HG02938 (cell line): ENCODE measurements at regions not wholly inside any gene's neighbourhood (a gene's known extent, or its start where the extent isn't known, plus 50 kb on each side); places are given as distances from the start of the nearest gene placed in this dataset.

Experiments
- ATAC-seq: cut with Tn5 transposase; IDR thresholded peaks from one replicate; pipeline ENCODE4 v1.9.1; 2021; ENCODE audit warnings: mild to moderate bottlenecking, moderate library complexity; ENCODE audit not compliant: unreplicated experiment

DNA sequence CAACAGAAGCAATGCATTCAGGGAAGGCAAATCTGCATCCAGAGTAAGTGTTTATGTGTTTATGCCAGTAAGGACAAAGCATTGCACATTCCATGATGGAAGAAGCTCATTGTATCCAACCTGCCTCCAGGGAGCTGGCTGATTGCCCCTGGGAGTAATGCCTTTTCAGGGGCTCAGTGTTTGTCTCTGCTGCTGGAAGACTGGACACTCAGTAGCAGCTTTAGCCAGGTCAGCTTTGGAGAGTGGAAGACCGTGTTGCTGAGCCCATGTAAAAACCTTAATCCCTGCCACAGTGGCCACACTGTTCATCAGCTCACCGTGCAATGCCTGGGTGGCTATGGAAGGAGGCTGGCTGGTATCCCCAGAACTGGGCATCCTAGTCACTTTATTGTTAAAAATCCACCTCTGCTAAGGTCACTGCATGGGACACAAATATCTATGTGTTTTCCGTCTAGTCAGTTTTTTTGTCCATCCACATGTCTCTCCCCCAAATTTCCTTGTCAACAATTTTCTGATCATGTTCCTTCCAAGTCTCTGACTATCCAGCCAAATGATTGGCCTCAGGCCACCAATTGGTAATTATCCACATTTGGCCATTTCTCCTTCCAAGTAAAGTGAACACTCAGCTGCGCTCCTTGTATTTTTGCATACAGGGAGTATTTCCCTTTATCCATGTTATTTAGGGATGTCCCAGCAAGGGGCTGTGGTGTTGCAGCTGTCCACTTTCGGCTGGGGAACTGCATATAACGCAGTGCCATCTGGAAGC, 2044.5 kb upstream of the AGA start:
- ATAC-seq = no peak

DNA sequence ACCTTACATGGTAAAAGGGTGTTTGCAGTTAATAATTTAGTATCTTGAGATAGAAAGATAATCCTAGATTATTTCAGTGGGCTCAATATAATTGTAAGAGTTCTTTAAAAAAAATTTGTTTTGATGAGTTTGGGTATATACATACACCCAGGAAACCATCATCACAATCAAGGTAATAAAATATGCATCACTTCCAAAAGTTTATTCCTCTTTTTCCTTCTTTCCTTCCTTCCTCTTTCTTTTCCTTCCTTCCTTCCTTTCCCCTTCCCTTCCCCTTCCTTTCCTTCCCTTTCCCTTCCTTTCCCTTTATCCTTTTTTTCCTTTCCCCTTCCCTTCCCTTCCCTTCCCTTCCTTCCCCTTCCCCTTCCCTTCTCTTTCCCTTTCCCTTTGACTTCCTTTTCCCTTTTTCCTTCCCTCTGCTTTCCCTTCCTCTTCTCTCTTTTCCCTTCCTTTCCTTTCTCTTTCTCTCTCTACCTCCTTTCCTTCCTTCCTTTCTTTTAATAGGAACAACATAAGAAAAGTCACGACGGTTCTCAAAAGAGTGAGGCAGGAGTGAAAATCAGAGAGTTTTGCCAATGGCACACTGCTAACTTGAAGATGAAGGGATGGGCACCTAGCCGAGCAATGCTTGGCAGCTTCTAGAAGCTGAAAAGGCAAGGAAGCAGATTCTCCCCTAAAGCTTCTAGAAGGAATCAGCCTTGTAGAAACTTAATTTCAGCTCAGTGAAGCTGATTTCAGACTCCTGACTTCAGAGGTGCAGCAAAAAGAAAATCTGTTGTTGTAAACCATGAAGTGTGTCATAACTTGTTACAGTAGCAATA, 2050.2 kb upstream of the AGA start:
- no peak for ATAC-seq

DNA sequence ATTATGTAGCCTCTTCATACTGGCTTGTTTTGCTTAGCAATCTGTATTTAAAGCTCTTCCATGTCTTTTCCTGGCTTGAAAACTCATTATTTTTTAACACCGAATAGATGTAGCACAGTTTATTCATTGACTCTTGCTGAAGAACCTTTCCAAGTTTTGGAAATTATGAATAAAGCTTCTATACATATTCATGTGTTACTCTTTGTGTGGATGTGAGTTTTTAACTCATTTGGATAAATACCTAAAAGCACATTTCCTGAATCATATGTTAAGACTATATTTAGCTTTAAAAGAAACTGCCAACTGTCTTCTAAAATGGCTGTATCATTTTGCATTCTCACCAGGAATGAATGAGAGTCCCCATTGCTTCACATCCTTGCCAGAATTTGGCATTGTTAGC, 2061.7 kb upstream of the AGA start:
- ATAC-seq = no peak

DNA sequence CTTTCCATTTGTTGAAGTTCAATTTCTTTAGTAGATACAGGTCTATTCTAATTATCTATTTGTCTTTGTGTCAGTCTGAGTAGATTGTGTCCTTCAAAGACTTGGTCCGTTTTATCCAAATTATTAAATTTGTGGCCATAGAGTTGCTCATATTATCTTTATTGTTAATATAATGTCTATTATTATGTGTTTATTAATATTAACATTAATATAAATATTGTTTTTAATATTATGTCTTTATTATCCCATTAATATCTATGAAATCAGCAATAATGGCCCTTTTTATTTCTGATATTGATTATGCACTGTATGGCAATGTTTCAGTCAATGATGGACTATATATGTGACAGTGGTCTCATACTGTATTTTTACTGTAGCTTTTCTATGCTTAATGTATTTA, 2067.3 kb upstream of the AGA start:
- ATAC-seq = no peak

DNA sequence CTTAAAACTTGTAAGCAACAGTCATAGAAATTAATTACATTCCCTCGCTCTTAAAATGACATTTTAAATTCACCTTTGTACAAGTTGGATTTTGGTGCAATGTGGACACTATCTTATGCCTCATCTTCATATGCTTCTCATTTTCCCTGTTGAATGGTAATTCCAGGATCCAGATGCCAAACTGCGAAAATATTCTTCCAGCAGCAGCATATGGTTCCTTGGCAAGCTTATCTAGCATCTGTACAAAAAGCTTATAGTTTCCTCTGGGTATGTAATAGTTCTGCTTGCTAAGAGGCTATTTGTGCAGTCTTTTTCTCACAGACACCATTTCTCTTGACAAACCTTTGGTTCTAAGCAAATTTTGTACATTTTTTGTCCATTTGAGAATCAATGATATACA, 2079.7 kb upstream of the AGA start:
- ATAC-seq = no peak

DNA sequence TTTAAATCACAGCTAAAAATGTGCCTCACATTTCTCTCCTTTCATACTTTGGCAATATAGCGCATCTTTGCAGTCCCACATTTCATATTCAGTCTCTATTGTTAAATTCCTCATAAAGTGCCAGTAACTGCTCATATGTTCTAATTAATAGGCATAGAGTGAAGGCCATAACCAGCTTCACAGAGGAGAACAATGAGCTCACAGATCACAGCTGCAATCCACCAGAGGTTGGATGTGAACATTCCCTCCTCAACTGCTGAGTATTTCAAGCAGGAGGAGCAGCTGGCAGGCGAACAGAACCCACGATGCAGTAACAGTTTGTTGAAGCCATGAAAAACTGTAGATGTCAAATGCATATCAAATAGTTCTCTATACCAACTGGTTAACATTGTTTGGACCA, 2088.7 kb upstream of the AGA start:
- ATAC-seq = no peak

DNA sequence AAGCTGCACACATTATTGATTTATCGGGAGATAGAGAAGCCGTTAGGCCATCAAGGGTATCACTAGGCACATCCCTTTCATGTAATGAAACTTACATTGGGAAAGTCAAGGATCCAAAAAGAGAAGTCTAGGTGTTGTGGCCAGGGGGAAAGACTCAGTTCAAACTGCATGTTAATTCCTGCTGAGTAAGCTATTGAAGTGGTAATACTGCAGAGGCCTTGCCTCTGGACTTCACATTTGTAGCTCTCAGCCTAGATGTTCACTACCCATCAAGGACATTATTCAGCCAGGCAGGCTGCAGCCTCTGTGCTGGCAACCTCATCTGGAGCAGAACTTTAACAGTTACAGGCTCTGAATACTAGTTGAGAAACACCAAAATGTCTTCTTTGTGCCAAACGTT, 2094.5 kb upstream of the AGA start:
- ATAC-seq = no peak

DNA sequence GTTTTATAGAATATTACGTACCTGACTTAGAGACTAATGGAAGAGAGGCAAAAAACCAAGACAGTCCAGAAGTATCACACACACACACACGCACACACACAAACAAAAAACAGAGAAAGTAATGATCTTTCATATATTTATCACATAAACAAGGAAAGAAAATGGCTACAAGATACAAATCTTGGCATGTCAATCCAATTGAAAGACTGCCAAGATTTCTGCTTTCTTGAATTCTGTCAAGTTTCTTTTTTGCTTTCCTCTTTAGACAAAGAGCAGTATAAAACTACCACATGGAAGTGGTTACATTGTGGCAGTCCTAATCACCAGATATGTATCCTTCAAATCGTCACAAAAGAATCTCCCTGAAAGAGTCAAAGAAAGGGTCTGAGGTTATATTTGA, 2097.4 kb upstream of the AGA start:
- no peak for ATAC-seq

DNA sequence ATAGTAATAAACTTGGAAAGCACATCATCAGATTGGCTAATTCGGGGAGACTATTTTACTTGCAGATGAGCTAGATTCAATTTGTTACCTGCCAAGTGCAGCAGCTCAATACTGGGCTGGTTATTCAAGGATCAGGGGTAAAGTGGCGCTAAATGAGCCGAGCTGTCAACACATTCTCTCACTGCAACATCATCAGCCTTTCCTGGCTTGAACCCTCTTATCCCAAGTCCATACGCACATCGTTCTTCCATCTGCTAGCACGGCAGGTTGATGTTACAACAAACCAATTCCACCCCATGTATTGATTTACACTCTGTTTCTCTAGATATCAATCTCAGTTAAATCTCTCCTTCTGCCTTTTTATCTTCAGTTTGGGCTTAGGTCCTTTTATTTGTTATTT, 2101.5 kb upstream of the AGA start:
- no peak for ATAC-seq

DNA sequence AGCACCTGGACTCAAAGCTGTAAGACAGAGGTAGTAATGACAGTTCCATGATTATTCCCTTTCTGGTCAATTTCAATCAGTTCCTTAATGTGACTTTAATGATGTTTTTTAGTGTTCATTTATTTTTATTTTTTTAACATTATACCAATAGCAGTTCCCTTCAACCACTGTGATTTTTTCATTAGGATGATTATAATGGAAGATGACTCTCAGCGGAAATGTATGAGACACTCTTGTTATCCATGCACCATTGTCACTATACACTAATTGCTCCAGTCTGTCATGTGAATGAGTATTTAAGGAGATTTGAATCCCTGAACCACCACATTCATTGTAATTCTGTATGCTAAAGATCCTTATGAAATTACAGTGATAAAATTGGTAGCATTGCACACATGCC, 2102.3 kb upstream of the AGA start:
- no peak for ATAC-seq

DNA sequence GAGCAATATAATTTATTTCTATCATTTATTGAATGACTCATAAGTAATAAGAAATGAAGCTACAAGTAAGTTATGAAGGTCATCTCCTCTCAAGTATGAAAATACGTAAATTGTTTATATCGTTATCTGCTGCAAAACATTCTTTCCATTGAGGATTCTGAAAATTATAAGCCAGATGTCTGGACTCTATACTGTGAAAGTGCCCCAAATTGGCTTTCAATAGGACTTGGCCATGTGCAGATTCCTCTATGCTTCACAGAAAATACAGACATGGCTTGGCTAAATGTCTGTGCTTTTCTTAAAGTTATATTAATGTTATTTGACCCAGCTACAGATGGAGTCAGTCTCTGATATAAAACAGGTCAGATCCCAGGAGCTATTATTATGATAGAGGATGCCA, 2109.9 kb upstream of the AGA start:
- ATAC-seq = no peak

DNA sequence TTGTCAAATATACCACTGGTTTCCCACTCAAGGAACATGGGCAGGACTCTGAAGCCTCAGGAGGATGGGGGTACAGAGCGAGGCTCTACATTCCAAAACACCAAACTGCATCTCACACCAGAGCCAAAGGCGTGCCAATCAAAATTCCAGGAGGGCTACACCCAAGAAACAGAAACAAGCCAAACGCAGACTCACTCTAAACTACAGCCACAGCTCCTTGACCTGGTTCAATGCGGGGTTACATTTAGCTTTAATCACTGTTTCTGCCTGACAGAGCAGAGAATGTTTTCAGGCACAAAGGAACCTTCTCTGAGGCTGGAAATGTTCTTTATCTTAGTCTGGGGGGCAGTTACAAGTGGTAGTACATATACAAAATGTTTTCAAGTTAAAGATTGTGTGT, 2121.5 kb upstream of the AGA start:
- ATAC-seq = no peak

DNA sequence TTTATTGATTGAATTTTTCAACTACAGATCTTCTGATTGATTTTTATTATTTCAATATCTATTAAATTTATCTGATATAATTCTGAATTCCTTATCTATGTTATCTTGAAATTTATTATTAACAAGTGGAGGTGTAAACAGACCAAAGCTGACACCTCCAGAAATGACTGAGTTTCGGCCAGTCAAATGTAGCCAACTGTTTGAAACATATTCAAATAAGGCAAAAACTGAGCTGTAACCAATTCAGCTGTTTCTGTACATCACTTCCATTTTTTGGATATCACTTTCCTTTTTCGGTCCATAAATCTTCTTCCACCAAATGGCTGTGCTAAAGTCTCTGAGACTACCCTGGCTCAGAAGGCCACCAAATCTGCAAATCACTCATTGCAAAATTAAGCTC, 2127.3 kb upstream of the AGA start:
- no peak for ATAC-seq

DNA sequence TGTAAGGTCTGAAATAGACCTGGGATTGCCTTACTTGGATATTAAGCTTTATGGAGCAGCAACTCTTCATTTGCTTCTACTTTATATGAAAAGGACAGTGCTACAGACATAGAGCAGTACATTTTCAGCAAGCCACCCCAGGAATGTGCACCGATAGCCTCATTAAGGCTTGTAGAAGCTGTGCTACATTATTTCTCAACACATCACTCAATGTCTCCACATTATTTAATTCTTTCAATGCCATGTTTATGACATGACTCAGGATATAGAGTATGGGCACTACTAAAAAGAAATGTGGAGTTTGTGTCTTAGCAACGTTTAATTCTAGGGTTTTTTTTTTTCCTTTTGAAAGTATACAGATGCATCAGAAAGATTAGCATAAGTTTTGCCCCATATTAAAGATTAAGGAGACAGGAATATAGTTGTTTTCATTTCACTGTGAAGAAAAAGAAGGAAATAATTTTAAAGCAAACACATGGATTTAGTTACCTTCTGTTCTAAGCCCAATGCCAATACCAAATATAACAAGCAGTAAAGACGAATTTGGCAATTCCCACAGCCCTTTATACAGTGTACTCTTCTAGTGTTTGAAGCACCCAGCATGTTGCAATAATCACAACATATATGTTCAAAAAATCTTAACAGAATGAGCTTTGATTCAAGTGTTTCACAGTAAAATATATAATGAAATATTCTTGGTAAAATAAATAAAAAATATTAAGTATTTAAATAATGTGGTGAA, 2140.1 kb upstream of the AGA start:
- no peak for ATAC-seq

DNA sequence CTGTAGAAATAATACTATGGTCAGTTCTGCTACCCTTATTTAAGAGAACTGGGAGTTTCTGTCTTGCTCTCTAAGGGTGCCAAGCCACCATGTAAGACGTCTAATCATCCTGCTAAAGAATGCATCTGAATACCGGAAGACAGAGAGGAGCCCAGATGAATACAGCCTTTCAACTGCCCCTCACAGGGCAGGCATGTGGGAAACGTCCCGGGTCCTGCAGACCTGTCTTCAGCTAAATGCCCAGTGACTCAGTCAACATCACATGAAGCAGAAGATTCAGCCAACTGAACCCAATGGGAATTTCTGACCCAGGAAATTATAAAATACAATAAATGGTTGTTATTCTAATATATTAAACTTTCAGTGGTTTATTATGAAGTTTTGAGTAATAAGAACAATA, 2141.0 kb upstream of the AGA start:
- no peak for ATAC-seq

DNA sequence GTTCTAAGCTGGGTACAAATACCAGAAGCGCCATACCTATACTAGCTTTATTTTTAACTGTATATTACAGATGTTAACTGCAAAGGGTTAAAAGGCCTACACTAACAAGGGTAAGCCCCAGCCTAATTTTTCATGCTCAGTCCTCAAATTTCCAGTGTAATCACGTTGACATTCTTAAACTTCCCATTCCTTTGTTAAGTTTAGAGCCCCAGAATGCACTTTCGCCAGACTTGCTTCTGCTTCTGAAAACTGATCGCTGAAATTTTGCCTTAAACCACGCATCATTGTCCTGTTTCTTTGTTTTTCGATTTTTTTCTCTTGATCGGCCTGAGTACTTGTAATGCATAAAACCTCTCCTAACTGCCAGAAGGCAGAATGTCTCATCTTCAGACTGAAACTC, 2141.9 kb upstream of the AGA start:
- no peak for ATAC-seq

DNA sequence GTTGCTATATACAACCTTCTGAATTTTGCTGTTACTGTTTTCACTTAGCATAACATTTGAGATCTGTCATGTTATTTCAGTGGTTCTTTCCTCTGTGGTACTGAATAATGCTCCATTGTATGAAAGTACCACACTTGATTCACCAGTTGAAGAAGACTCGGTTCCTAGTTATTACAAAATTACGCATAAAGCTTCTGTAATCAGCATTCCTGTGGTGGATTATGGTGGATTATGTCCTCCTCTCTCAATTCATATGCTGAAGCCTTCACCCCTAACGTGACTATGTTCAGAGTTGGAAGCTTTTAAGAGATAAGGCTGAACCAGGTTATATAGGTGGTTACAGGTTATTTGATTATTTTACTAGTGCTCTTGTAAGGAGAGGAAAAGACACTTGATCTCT, 2143.5 kb upstream of the AGA start:
- ATAC-seq = no peak

DNA sequence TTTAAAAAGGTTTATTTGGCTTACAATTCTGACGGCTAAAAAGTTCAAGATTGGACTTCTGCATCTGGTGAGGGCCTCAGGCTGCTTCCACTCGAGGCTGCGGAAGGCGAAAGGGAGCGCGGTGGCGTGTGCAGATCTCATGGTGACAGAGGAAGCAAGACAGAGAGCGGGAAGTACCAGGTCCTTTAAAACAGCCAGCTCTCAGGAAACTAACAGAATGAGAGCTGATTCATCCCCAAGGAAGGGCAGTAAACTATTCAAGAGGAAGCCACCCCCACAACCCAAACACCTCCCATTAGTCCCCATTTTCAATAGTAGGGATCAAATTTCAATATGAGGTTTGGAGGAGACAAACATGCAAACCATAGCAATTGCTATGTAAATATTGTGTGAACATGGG, 2144.2 kb upstream of the AGA start:
- no peak for ATAC-seq

DNA sequence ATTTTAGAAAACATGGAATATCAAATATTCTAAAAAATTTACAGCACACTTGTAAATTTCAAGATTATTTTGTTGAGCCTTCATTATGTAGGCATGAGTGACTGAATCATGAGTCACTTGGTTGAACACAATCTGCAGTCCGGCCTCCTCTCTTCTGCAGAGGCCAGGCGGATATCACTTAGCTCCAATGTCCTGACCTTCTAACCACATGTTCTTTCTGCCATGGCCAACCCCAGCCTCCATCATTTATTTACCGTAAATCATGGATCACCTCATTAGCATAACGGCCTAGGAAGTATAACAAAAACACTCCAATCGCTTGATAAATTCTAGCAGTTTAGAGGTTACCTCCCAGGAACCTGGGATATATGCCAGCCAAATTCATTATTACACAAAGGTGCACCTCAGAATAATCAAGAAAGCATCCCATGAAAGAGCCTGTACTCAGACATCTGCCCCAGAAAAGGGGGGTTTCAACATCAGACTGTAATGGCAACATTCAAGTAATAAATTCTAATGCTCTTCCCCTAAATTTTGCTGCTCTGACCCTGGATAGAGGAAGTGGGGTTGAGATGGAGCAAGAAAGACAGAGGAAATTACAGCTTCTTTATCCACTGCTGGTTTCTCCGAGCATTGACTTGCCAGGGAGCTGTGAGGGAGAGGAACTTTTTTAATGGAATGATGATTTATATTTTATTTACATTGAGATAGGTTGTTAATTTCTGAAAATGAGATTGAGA, 2153.6 kb upstream of the AGA start:
- ATAC-seq = no peak

DNA sequence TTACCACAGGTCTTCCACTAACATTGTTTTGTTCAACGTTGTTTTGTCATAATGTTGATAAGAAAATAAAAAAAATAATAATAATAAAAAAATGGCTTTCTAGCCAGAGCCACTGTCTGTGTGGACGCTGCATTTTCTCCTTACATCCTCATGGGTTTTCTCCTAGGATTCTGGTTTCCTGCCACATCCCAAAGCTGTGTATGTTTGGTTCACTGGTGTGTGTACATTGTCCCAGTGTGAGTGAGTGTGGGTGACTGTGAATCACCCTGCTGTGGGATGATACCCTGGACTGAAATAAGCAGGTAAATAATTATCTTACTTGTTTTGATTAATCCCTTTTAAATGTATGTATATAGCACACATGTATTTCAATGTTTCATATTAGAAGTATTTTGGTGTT, 2154.4 kb upstream of the AGA start:
- ATAC-seq = no peak

DNA sequence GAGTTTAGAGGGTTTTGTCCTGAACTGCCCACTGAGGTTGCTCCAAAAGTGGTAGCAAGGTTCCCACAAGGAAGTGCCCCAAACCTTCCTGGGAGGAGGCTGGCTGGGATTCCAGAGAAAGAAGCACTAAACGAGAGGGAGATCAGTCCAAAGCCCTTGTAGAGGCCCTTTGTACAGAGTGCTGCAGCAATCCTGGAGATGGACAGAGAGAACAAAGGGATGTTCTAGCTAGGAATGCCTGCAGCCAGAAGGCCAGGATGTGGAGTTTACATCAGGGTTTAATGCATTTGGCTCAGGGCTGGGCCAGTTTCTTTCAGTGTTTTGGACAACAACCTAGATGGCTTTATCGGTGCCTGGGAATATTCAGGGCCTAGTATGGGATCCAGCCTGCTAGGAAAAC, 2155.1 kb upstream of the AGA start:
- no peak for ATAC-seq
